Colonic mucosa (tissue), 4 donors: ENCODE measurements at regions not wholly inside any gene's neighbourhood (a gene's known extent, or its start where the extent isn't known, plus 50 kb on each side); places are given as distances from the start of the nearest gene placed in this dataset.

Experiments used
- DNase-seq: peaks from one replicate; pipeline ENCODE4 v3.0.0-alpha.2; 2020
- H3K27ac ChIP-seq: fragments of 200-600 bp; one replicate; pipeline ENCODE4 v1.8.0; 2021
- H3K27me3 ChIP-seq: fragments of 200-600 bp; one replicate; pipeline ENCODE4 v1.8.0; 2021
- H3K36me3 ChIP-seq: fragments of 200-600 bp; one replicate; pipeline ENCODE4 v1.8.0; 2021
- H3K4me1 ChIP-seq: fragments of 200-600 bp; one replicate; pipeline ENCODE4 v1.8.0; 2021; ENCODE audit warnings: mild to moderate bottlenecking
- H3K4me3 ChIP-seq: fragments of 200-600 bp; one replicate; pipeline ENCODE4 v1.8.0; 2021
- H3K9ac ChIP-seq, 2 donors: one replicate each; pipeline ENCODE4 v1.7.0; 2013; ENCODE audit warnings: control low read depth in 2 of 2, low read depth in 2 of 2, low read length in 2 of 2
- H3K9me3 ChIP-seq: fragments of 200-600 bp; one replicate; pipeline ENCODE4 v1.8.0; 2021
- intact Hi-C: fragments of 100-400 bp; cut with DNase I; formaldehyde crosslinking; loops from one replicate; pipeline ENCODE4 v1.14.1; 2022
- TF ChIP-seq, protein P1 (sequence below): fragments of 200-600 bp; IDR thresholded peaks from one replicate; pipeline ENCODE4 v1.8.0; 2022; ENCODE audit warnings: antibody characterized with exemption, mild to moderate bottlenecking
- donor health status: healthy.
- donor health status: DM: no; HTN: no; CAD: no.
- donor health status: DM: no; HTN: no; CAD: no.

DNA sequence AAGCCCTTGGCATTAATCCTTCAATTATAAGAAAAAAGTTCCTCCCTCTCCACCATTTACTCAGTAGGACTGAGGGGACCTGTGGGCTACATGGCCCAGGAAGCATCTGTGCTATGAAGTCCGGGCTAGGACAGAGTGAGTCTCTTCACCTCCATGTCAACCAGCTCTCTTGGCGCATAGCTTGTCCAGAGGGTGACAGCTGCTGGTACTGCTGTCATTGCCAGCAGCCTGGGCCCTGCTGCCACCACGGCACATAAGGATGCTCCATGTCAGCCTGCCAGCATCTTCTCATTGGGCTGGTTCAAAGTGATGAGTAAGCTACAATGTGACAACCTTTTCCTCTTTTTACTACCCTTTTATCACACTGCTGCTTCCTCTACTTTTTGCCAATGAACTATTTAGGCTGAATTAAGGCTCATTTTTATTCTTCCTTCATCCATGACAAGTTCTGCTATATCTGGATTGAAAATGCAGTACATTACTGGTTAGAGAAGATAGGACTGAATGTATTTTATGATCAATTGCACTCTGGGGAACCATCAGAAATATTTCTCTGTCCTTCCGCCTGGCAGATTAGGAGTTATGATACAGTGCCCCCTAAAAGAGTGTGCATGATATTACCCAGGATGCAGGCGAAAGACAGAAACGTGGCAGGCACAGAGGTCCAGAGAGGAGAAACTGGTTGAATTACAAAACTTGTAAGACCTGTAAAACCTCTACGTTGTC, 258.9 kb upstream of the TNP1 start:
- Histone ChIP-seq H3K36me3 (no peaks in the 10 kb centered on the region), H3K27me3 (no peaks in the 10 kb centered on the region), H3K4me1 (no peaks in the 10 kb centered on the region), H3K27ac (no peak overlapping the region), H3K9me3 (no peaks in the 10 kb centered on the region), H3K4me3 (no peak overlapping the region), H3K9ac (no peak overlapping the region)
- DNase-seq: no peak
- TF ChIP-seq, protein P1, sequence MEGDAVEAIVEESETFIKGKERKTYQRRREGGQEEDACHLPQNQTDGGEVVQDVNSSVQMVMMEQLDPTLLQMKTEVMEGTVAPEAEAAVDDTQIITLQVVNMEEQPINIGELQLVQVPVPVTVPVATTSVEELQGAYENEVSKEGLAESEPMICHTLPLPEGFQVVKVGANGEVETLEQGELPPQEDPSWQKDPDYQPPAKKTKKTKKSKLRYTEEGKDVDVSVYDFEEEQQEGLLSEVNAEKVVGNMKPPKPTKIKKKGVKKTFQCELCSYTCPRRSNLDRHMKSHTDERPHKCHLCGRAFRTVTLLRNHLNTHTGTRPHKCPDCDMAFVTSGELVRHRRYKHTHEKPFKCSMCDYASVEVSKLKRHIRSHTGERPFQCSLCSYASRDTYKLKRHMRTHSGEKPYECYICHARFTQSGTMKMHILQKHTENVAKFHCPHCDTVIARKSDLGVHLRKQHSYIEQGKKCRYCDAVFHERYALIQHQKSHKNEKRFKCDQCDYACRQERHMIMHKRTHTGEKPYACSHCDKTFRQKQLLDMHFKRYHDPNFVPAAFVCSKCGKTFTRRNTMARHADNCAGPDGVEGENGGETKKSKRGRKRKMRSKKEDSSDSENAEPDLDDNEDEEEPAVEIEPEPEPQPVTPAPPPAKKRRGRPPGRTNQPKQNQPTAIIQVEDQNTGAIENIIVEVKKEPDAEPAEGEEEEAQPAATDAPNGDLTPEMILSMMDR: no peak
- intact Hi-C loops: no loop called here

DNA sequence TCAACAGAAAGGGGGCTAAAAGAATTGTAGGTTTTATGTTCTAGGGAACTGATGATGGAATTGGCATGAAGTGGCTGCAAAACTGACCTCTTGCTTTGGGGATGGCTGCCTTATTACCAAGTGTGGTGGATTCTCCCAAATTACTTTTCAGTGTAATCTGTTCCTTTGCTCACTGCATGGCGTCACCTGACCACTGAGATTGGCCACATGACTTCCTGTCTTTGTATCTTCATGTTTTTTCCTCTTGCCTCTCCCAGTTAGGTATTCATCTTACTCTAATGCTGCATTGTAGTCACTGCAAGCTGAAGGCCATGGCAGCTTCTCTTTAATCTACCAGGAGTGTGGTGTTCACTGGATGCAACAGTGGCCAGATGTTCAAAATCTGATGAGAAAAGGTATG, 257.7 kb upstream of the TNP1 start:
- no peaks in the 10 kb centered on the region for H3K36me3 ChIP-seq
- intact Hi-C loops: no loop called here
- H3K27ac ChIP-seq: no peak overlapping the region
- no peaks in the 10 kb centered on the region for H3K9me3 ChIP-seq
- H3K4me3 ChIP-seq: no peak overlapping the region
- no peak for DNase-seq
- H3K4me1 ChIP-seq: no peaks in the 10 kb centered on the region
- TF ChIP-seq, protein P1: no peak
- no peaks in the 10 kb centered on the region for H3K27me3 ChIP-seq
- no peak overlapping the region for H3K9ac ChIP-seq

DNA sequence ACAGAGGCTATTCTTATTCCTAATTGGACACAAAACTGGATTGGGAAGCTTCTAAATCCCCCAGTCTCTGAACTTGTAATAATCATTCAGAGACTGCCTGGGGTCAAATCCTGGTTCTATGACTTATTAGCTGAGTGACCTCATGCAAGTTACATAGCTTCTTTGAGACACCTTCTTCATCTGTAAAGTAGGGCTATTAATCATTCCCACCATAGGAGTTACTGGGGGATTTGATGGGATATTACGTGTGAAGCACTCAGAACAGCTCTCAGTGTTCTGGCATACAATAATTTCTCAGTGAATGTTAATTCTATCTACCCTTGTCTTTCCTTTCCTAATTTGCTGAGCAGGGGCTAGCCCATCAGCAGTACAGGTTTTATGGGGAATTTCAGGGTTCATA, 256.7 kb upstream of the TNP1 start:
- Histone ChIP-seq H3K9me3 (no peaks in the 10 kb centered on the region), H3K4me3 (no peak overlapping the region), H3K27ac (no peak overlapping the region), H3K9ac (no peak overlapping the region), H3K36me3 (no peaks in the 10 kb centered on the region), H3K27me3 (no peaks in the 10 kb centered on the region), H3K4me1 (no peaks in the 10 kb centered on the region)
- intact Hi-C loops: no loop called here
- TF ChIP-seq, protein P1: no peak
- no peak for DNase-seq

DNA sequence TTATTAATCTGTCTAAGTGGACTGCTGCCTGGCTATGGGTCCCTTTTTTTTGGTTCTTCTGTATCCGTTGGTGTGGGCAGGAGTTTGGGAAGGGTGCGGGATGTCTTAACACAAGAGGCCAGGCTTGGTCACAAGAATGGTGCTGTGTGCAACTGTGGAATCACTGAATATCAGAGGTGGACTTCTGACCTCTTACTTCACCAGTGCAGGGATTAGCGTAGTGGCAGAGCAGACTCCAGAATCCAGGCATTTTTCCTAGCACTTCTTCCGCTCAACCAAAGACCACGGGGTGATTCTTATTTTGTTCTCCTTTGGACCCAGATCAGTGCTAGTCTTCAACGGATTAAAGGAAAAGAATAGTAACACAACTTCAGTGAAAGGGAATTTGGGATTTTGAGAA, 254.3 kb upstream of the TNP1 start:
- Histone ChIP-seq H3K4me1 (no peaks in the 10 kb centered on the region), H3K9ac (no peak overlapping the region), H3K36me3 (no peaks in the 10 kb centered on the region), H3K27ac (no peak overlapping the region), H3K4me3 (no peak overlapping the region), H3K9me3 (no peaks in the 10 kb centered on the region), H3K27me3 (no peaks in the 10 kb centered on the region)
- intact Hi-C loops: no loop called here
- TF ChIP-seq, protein P1: no peak
- DNase-seq: no peak

DNA sequence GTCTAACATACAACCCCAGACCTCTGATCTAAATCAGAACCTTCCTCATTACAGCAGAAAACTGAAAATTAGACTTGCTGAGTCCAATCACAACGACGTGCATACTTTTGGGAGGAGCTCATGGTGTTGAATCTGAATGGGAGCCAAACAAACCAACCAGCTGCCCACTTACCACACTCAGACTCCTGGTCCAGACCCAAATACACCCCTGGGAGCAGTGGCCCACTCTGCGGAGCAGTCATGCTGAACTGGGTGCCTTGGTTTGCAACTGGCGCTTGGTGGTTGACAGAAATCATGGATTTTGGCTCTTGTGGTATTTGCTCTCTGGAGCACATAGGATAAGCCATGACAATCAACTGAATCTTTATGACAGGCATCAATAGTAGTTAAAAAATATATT, 253.6 kb upstream of the TNP1 start:
- intact Hi-C loops: no loop called here
- no peak overlapping the region for H3K9ac ChIP-seq
- TF ChIP-seq, protein P1: no peak
- no peaks in the 10 kb centered on the region for H3K27me3 ChIP-seq
- H3K9me3 ChIP-seq: no peaks in the 10 kb centered on the region
- no peak overlapping the region for H3K4me3 ChIP-seq
- H3K27ac ChIP-seq: no peak overlapping the region
- DNase-seq: no peak
- no peaks in the 10 kb centered on the region for H3K36me3 ChIP-seq
- no peaks in the 10 kb centered on the region for H3K4me1 ChIP-seq
